HFF-Myc (cell line): ENCODE measurements at regions not wholly inside any gene's neighbourhood (a gene's known extent, or its start where the extent isn't known, plus 50 kb on each side); places are given as distances from the start of the nearest gene placed in this dataset.

Source experiments
- DNase-seq: peaks from one replicate; pipeline ENCODE4 v3.0.0-alpha.2; 2011; ENCODE audit warnings: low read depth; ENCODE audit errors: extremely low read depth
- H3K4me3 ChIP-seq: replicated peaks from 2 replicates; pipeline ENCODE4 v1.5.1; 2011; ENCODE audit warnings: low read depth, mild to moderate bottlenecking, control low read depth, low read length
- TF ChIP-seq, protein P1 (sequence below): IDR thresholded peaks from 2 replicates; pipeline ENCODE4 v1.5.1; 2012; ENCODE audit warnings: mild to moderate bottlenecking, low read depth, low read length, control low read depth; ENCODE audit errors: missing control alignments

DNA sequence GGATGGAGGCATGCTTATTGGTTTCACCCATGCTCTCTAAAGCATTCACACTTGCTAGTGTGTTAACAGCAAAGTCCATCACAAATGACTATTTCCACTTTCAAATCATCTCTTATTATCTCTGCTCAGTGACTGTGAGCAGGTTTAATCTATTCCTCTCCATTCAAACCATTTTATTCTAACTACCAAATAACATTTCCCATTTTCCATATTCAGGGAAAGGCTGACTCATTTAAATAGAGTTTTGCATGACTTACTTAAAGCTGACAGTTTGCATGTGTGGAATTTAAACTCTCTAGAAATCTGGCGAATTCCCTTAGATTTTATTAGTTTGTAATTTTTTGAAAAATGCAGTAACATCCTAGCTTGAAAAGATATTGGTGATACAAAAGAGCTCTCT is 615.7 kb upstream of the LRRC4C start:
- TF ChIP-seq, protein P1, sequence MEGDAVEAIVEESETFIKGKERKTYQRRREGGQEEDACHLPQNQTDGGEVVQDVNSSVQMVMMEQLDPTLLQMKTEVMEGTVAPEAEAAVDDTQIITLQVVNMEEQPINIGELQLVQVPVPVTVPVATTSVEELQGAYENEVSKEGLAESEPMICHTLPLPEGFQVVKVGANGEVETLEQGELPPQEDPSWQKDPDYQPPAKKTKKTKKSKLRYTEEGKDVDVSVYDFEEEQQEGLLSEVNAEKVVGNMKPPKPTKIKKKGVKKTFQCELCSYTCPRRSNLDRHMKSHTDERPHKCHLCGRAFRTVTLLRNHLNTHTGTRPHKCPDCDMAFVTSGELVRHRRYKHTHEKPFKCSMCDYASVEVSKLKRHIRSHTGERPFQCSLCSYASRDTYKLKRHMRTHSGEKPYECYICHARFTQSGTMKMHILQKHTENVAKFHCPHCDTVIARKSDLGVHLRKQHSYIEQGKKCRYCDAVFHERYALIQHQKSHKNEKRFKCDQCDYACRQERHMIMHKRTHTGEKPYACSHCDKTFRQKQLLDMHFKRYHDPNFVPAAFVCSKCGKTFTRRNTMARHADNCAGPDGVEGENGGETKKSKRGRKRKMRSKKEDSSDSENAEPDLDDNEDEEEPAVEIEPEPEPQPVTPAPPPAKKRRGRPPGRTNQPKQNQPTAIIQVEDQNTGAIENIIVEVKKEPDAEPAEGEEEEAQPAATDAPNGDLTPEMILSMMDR: no peak
- H3K4me3 ChIP-seq: no peak overlapping the region
- no peak for DNase-seq

DNA sequence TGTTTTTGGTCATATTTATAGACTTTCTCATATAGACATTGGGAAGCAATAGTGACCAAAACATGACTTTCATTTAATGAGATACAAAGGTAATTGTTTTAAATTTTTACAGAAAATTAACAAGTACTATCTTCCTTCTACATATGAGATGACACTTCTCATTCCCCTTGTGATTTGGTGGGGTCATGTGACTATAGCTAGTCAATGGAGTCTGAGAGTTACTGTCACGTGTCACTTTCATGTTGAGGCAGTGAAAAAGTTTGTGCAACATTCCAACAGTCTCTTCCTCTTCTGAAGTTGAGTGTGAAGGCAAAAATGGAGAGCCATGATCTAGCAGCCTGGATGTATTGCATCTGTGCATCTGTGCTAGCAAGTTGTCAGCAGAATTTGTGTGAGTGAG is 618.3 kb upstream of the LRRC4C start:
- no peak overlapping the region for H3K4me3 ChIP-seq
- TF ChIP-seq, protein P1: no peak

DNA sequence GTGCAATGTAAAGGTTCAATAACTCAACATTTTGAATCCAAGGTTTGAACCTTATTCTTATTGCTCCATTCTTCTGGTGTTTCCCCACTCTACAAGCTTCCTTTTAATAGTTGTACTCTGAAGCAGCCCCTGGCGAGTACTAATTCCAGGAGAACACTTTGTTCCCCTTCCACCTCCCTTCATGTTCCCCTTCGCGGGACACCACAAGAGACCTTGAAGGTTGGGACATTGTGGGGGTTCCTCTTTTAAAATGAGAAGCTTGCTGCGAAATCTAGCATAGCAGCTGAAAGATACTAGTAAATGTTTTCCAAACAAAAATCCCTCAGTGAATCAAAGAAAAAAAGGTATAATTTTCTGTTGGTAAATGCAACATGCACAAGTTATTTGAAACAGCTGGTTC is 626.3 kb upstream of the LRRC4C start:
- DNase-seq: no peak
- no peak overlapping the region for H3K4me3 ChIP-seq
- TF ChIP-seq, protein P1: no peak

More for the DNA sequence above, 618.3 kb upstream of the LRRC4C start:
- no peak for DNase-seq

DNA sequence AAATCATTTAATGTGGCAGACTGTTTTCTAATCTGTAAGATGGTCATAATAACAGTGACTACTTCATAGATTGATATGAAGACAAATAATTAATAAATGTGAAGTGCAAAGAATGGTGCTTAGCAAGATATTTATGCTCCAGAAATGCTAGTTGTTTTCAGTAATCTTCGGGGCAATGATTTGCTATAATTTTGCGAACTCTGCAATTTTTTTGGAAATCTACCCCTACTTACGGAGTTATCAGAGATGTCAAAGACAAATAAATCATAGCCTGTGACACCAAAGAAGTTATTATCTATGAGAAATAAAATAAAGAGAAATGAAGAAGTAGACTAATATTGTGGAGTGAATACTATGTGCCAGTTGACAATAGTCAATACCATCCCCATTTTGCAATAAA is 634.1 kb upstream of the LRRC4C start:
- TF ChIP-seq, protein P1: no peak
- DNase-seq: no peak
- no peak overlapping the region for H3K4me3 ChIP-seq

DNA sequence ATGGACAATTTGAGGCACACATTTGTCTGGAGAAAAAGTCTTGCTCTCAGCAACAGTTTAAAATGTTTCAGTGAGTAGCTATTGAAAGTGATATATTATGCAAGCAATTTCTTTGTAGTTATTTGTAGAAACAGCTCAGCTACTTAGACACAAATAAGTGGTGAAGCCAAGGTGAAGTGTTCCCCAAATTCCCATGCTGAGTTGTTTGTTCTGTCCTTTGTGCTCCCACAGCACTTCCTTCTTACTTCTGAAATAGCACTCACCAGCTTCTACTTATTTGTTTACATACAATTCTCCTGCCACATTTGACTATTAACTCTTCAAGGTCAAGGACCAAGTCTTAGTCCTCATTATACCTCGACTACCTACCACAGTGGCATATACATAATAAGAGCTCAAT is 638.6 kb upstream of the LRRC4C start:
- TF ChIP-seq, protein P1: no peak
- no peak overlapping the region for H3K4me3 ChIP-seq
- DNase-seq: no peak

DNA sequence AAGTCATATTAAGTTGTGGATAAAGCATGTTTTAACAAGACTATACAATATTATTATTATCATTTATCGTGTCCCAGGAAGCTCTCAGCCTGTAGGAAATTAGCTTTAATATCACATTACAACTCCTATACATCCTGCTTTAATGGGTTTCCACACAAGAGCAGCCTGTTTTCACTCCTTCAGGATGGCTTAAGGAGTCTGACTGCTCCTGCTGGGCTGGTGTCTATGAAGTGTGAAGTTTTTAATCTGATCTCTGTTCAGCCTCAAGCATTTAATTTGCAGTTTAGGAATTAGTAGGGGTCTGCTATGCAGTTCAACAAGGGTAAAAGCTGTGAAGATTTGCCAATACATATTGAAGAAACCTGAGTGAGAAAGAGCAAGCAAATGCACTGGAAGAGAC is 653.4 kb upstream of the LRRC4C start:
- DNase-seq: no peak
- H3K4me3 ChIP-seq: no peak overlapping the region
- TF ChIP-seq, protein P1: no peak

DNA sequence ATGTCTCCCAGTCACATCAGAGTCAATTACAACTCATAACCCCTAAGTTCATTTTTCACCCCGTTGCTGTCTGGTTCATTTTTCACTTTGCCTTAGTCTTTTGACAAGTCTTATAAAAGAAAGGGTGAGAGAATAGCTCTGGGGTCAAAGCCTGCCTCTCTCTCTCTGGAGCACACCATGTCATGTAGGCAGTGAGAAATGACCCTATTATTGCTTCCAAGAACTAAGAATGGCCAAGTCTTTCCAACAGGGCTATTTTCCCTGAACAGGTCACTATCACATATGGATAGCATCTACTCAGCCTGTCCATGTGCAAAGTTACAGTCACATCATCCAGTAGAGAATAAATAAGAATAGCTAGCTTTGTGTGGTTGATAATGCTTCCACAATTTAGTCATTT is 655.5 kb upstream of the LRRC4C start:
- no peak overlapping the region for H3K4me3 ChIP-seq
- TF ChIP-seq, protein P1: no peak
- no peak for DNase-seq
